CD14-positive monocyte (primary cell): ENCODE measurements at regions not wholly inside any gene's neighbourhood (a gene's known extent, or its start where the extent isn't known, plus 50 kb on each side); places are given as distances from the start of the nearest gene placed in this dataset.

ENCODE experiments used
- DNase-seq, 3 donors: peaks; one replicate each; pipeline ENCODE4 v3.0.0-alpha.2; 2011 to 2022
- H2AFZ ChIP-seq: 2 replicates; pipeline ENCODE4 v1.6.0; 2012; ENCODE audit warnings: mild to moderate bottlenecking, low read depth, low read length, inconsistent platforms; ENCODE audit not compliant: insufficient read depth, poor library complexity, severe bottlenecking
- H3K27ac ChIP-seq, 2 donors: 1 replicate in 1 of 2; 2 replicates in 1 of 2; pipeline ENCODE4 v1.5.1; 2012 to 2013; ENCODE audit warnings: low read length in 2 of 2, control low read depth in 1 of 2, inconsistent platforms in 1 of 2, low read depth in 1 of 2, mild to moderate bottlenecking in 1 of 2
- H3K27me3 ChIP-seq, 2 donors: one replicate each; pipeline versions ENCODE4 v1.6.0 to v1.6.1; 2011 to 2013; ENCODE audit warnings: low read length in 2 of 2; ENCODE audit not compliant: control insufficient read depth in 2 of 2, insufficient read depth in 2 of 2
- H3K36me3 ChIP-seq, 2 donors: replicated peaks in 1 of 2; 1 replicate in 1 of 2; 2 replicates in 1 of 2; pipeline versions ENCODE4 v1.5.1 to v1.6.1; 2012 to 2013; ENCODE audit warnings: low read length in 2 of 2, control low read depth in 1 of 2, inconsistent platforms in 1 of 2, mild to moderate bottlenecking in 1 of 2; ENCODE audit not compliant: insufficient read depth in 2 of 2, control insufficient read depth in 1 of 2
- H3K4me1 ChIP-seq, 2 donors: 1 replicate in 1 of 2; 2 replicates in 1 of 2; pipeline versions ENCODE4 v1.5.1 to v1.6.1; 2012 to 2013; ENCODE audit warnings: low read length in 2 of 2, control low read depth in 1 of 2, inconsistent platforms in 1 of 2, mild to moderate bottlenecking in 1 of 2, moderate library complexity in 1 of 2; ENCODE audit not compliant: insufficient read depth in 2 of 2, control insufficient read depth in 1 of 2
- H3K4me2 ChIP-seq: replicated peaks from 2 replicates; pipeline ENCODE3; 2012; ENCODE audit warnings: low read length, moderate library complexity, mild to moderate bottlenecking; ENCODE audit not compliant: poor library complexity, severe bottlenecking; ENCODE audit errors: extremely low read depth
- H3K4me3 ChIP-seq, 3 experiments: fragments of 200-600 bp in 1 of 3; sonication (generic) in 1 of 3; replicated peaks in 1 of 3; 1 replicate in 2 of 3; 2 replicates in 1 of 3; pipeline ENCODE4 v1.5.1; 2011 to 2013; ENCODE audit warnings: low read length in 3 of 3, mild to moderate bottlenecking in 3 of 3, control low read depth in 2 of 3, low read depth in 2 of 3, inconsistent platforms in 1 of 3, moderate library complexity in 1 of 3
- H3K79me2 ChIP-seq: 2 replicates; pipeline ENCODE4 v1.6.0; 2012; ENCODE audit warnings: mild to moderate bottlenecking, control low read depth, inconsistent platforms, low read length, moderate library complexity; ENCODE audit not compliant: insufficient read depth
- H3K9ac ChIP-seq: 2 replicates; pipeline ENCODE4 v1.6.0; 2017; ENCODE audit warnings: low read length, mild to moderate bottlenecking; ENCODE audit not compliant: insufficient read depth, poor library complexity, severe bottlenecking
- H3K9me3 ChIP-seq, 2 donors: replicated peaks in 1 of 2; 1 replicate in 1 of 2; 2 replicates in 1 of 2; pipeline versions ENCODE4 v1.5.1 to v1.6.1; 2012 to 2013; ENCODE audit warnings: low read length in 2 of 2, control low read depth in 1 of 2; ENCODE audit not compliant: control insufficient read depth in 1 of 2, insufficient read depth in 1 of 2
- H4K20me1 ChIP-seq: 2 replicates; pipeline ENCODE4 v1.6.0; 2012; ENCODE audit warnings: mild to moderate bottlenecking, low read length, control low read depth, moderate library complexity; ENCODE audit not compliant: insufficient read depth
- H3K27ac Mint-ChIP-seq, 7 donors: one replicate each; pipeline ENCODE4 v1.8.0; 2020; ENCODE audit warnings: mild to moderate bottlenecking in 7 of 7, mixed read lengths in 7 of 7, moderate library complexity in 6 of 7, inconsistent platforms in 2 of 7
- H3K27me3 Mint-ChIP-seq, 3 donors: one replicate each; pipeline ENCODE4 v1.8.0; 2021 to 2022; ENCODE audit warnings: low read depth in 3 of 3, mild to moderate bottlenecking in 3 of 3, mixed read lengths in 3 of 3, moderate library complexity in 3 of 3, inconsistent platforms in 1 of 3
- H3K36me3 Mint-ChIP-seq, 2 donors: one replicate each; pipeline ENCODE4 v1.8.0; 2020; ENCODE audit warnings: mixed read lengths in 2 of 2, inconsistent platforms in 1 of 2, mild to moderate bottlenecking in 1 of 2
- H3K4me1 Mint-ChIP-seq: one replicate; pipeline ENCODE4 v1.8.0; 2020; ENCODE audit warnings: mild to moderate bottlenecking, mixed read lengths
- H3K4me3 Mint-ChIP-seq, 2 donors: one replicate each; pipeline ENCODE4 v1.8.0; 2020; ENCODE audit warnings: mild to moderate bottlenecking in 2 of 2, mixed read lengths in 2 of 2, moderate library complexity in 1 of 2
- H3K9me3 Mint-ChIP-seq, 7 donors: one replicate each; pipeline ENCODE4 v1.8.0; 2020 to 2022; ENCODE audit warnings: mixed read lengths in 7 of 7, mild to moderate bottlenecking in 6 of 7, moderate library complexity in 6 of 7, inconsistent platforms in 2 of 7
- CTCF ChIP-seq: fragments of 200-600 bp; IDR thresholded peaks from one replicate; pipeline ENCODE4 v1.8.0; 2022; ENCODE audit warnings: antibody characterized with exemption, mild to moderate bottlenecking
- WGBS: methylation state at CpG from one replicate; pipeline ENCODE4 v1.1.5; 2013; ENCODE audit warnings: missing lambda C conversion rate; ENCODE audit not compliant: insufficient coverage; 5-methylcytosine and 5-hydroxymethylcytosine counted together
- intact Hi-C, 2 donors: fragments of 100-400 bp; cut with micrococcal nuclease; formaldehyde crosslinking; loops; one replicate each; pipeline versions ENCODE4 v1.15.0 to v1.15.1; 2023

GRCh38 chr7:91634485-91635177 is 245.9 kb downstream of the MTERF1 start:
- H3K79me2 ChIP-seq, result no peaks in the 10 kb centered on the region
- H3K9me3 ChIP-seq, result no peaks in the 10 kb centered on the region
- H3K4me1 ChIP-seq, result no peaks in the 10 kb centered on the region
- TF ChIP-seq CTCF, result no peak
- intact Hi-C loops, result loop anchor here (5.0 kb wide), 2 partner anchors 547 to 552 kb away; no protein-coding TSS in a partner anchor
- H3K4me3 Mint-ChIP-seq, result no peak overlapping the region
- no peaks in the 10 kb centered on the region for H3K4me1 Mint-ChIP-seq
- H2AFZ ChIP-seq, result no peak overlapping the region
- peaks cover 0 to 2% of the 10 kb centered on the region in 2 donors for H3K27me3 ChIP-seq
- H3K9me3 Mint-ChIP-seq, result no peaks in the 10 kb centered on the region
- no peak overlapping the region for H3K4me2 ChIP-seq
- H3K9ac ChIP-seq, result no peak overlapping the region
- H3K36me3 Mint-ChIP-seq, result no peaks in the 10 kb centered on the region
- no peaks in the 10 kb centered on the region for H4K20me1 ChIP-seq
- peaks cover 0 to 2% (median 0%) of the 10 kb centered on the region in 3 donors for H3K27me3 Mint-ChIP-seq
- no peak overlapping the region for H3K27ac ChIP-seq
- DNase-seq, result no peak
- H3K4me3 ChIP-seq, result no peak overlapping the region
- no peaks in the 10 kb centered on the region for H3K36me3 ChIP-seq
- WGBS, result 92% methylated on average over 2 of the region's 3 CpGs
- H3K27ac Mint-ChIP-seq, result no peak overlapping the region

GRCh38 chr7:91636129-91636724 is 244.3 kb downstream of the MTERF1 start:
- Mint-ChIP-seq H3K9me3 (no peaks in the 10 kb centered on the region), H3K4me3 (no peak overlapping the region)

More at GRCh38 chr7:91636129-91636724, 244.3 kb downstream of the MTERF1 start:
- H3K27ac ChIP-seq, result no peak overlapping the region
- H3K4me1 ChIP-seq, result no peaks in the 10 kb centered on the region
- Mint-ChIP-seq H3K27ac (no peak overlapping the region), H3K36me3 (no peaks in the 10 kb centered on the region), H3K4me1 (no peaks in the 10 kb centered on the region), H3K27me3 (peaks cover 0 to 2% (median 0%) of the 10 kb centered on the region in 3 donors)
- H3K9ac ChIP-seq, result no peak overlapping the region
- H4K20me1 ChIP-seq, result no peaks in the 10 kb centered on the region
- intact Hi-C loops, result loop anchor here (5.0 kb wide), 2 partner anchors 549 to 554 kb away; no protein-coding TSS in a partner anchor
- H2AFZ ChIP-seq, result no peak overlapping the region
- peaks cover 0 to 2% of the 10 kb centered on the region in 2 donors for H3K27me3 ChIP-seq
- peak in 2 of 3 donors; percentile 9 to 12 for DNase-seq
- H3K4me2 ChIP-seq, result no peak overlapping the region
- no peaks in the 10 kb centered on the region for H3K79me2 ChIP-seq
- peak; percentile 73 for TF ChIP-seq CTCF
- H3K36me3 ChIP-seq, result no peaks in the 10 kb centered on the region
- H3K9me3 ChIP-seq, result no peaks in the 10 kb centered on the region
- no peak overlapping the region for H3K4me3 ChIP-seq
- no CpG with 5 or more reads among the region's 6 CpGs for WGBS
